ENCODE measurements at regions not wholly inside any gene's neighbourhood (a gene's known extent, or its start where the extent isn't known, plus 50 kb on each side); places are given as distances from the start of the nearest gene placed in this dataset.
"Not testable (repeated sequence)": the region's sequence is repeated elsewhere in the genome, so short reads cannot be mapped to it uniquely, and the experiment has no call there.

GRCh38 chr4:28073860-28074555, 1213.4 kb downstream of the STIM2 start:
- TF ChIP-seq, protein P1, sequence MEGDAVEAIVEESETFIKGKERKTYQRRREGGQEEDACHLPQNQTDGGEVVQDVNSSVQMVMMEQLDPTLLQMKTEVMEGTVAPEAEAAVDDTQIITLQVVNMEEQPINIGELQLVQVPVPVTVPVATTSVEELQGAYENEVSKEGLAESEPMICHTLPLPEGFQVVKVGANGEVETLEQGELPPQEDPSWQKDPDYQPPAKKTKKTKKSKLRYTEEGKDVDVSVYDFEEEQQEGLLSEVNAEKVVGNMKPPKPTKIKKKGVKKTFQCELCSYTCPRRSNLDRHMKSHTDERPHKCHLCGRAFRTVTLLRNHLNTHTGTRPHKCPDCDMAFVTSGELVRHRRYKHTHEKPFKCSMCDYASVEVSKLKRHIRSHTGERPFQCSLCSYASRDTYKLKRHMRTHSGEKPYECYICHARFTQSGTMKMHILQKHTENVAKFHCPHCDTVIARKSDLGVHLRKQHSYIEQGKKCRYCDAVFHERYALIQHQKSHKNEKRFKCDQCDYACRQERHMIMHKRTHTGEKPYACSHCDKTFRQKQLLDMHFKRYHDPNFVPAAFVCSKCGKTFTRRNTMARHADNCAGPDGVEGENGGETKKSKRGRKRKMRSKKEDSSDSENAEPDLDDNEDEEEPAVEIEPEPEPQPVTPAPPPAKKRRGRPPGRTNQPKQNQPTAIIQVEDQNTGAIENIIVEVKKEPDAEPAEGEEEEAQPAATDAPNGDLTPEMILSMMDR (IDR thresholded peaks at IDR 0.05; ENCODE audit: borderline replicate concordance, insufficient read depth, low read depth, low read length), result no peak

DNA sequence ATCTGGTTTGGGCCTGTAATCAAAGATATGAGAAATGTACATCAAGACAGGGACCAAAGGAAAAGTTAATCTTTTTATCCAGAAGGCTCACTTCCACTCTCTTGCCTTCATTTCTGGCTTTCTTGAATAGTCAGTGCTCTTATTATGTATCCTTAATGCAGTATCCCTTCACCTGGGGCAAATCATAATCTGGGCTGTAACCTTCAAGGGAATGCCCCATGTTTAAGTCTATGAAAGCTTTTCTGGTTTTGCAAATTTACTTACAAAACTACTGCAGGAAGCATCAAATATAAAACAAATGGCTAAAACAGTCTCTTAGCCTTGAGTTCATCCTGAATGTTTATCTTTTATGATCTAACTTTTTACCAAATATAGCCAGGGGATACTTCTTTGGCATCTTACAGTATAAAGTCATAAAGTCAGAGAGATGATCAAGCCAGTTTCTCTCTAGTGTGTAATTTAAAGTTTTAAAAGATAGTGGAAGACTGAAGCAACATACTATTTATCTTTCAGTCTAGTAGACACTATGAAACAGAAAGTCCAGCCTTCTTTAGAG, 1214.8 kb downstream of the STIM2 start:
- H3K4me3 ChIP-seq (ENCODE audit: low read depth, low read length), result no peak overlapping the region
- TF ChIP-seq, protein P1 (IDR thresholded peaks at IDR 0.05; ENCODE audit: borderline replicate concordance, insufficient read depth, low read depth, low read length), result no peak

More at GRCh38 chr4:28073860-28074555, 1213.4 kb downstream of the STIM2 start:
- H3K4me3 ChIP-seq (ENCODE audit: low read depth, low read length), result no peak overlapping the region

- not testable (repeated sequence) for H3K4me3 ChIP-seq (ENCODE audit: low read depth, low read length)
These were observed 1216.6 kb downstream of the STIM2 start for GRCh38 chr4:28077203-28077602.

- no peak overlapping the region for H3K4me3 ChIP-seq (ENCODE audit: low read depth, low read length)
- TF ChIP-seq, protein P1 (IDR thresholded peaks at IDR 0.05; ENCODE audit: borderline replicate concordance, insufficient read depth, low read depth, low read length), result no peak
These were observed 1222.2 kb downstream of the STIM2 start for GRCh38 chr4:28082686-28083390.

DNA sequence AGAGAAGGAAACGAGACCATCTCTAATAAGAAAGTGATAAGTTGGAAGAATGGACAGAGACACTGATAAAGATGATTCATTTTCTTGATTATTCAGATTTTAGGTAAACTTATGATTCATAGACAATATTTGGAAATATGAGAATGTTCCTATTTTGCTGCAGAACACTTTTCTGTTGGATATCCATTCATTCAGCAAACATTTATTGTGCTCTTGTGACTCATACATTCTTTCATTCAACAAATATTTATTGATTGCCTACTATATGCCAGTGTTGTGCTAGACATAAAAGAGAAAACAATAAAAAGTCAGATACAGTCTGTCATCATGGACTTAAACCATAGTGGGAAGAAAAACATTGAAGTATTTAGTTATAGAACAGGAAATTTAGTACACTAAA, 1232.0 kb downstream of the STIM2 start:
- H3K4me3 ChIP-seq (ENCODE audit: low read depth, low read length), result no peak overlapping the region
- TF ChIP-seq, protein P1 (IDR thresholded peaks at IDR 0.05; ENCODE audit: borderline replicate concordance, insufficient read depth, low read depth, low read length), result no peak

- H3K4me3 ChIP-seq (ENCODE audit: low read depth, low read length), result no peak overlapping the region
- TF ChIP-seq, protein P1 (IDR thresholded peaks at IDR 0.05; ENCODE audit: borderline replicate concordance, insufficient read depth, low read depth, low read length), result no peak
These were observed 1232.4 kb downstream of the STIM2 start for GRCh38 chr4:28093071-28093470.

- TF ChIP-seq, protein P1 (IDR thresholded peaks at IDR 0.05; ENCODE audit: borderline replicate concordance, insufficient read depth, low read depth, low read length), result no peak
- H3K4me3 ChIP-seq (ENCODE audit: low read depth, low read length), result no peak overlapping the region
These were observed 1240.9 kb downstream of the STIM2 start for GRCh38 chr4:28101583-28101982.
